ENCODE measurements at regions not wholly inside any gene's neighbourhood (a gene's known extent, or its start where the extent isn't known, plus 50 kb on each side); places are given as distances from the start of the nearest gene placed in this dataset.

GRCh38 chr15:46077220-46077619 is 442.4 kb downstream of the SQOR start:
- TF ChIP-seq GATA2 (IDR thresholded peaks at IDR 0.05; ENCODE audit: low read depth, low read length), result no peak
- no peak for TF ChIP-seq GATA3 (IDR thresholded peaks at IDR 0.05; ENCODE audit: low read depth, low read length)
